ENCODE measurements at regions not wholly inside any gene's neighbourhood (a gene's known extent, or its start where the extent isn't known, plus 50 kb on each side); places are given as distances from the start of the nearest gene placed in this dataset.

- peak; percentile 72 for DNase-seq (ENCODE audit: extremely low spot score)
- Histone ChIP-seq H3K9me3 (no peaks in the 10 kb centered on the region), H3K4me1 (peaks cover 0 to 5% (median 0%) of the 10 kb centered on the region in 4 donors), H3K36me3 (no peaks in the 10 kb centered on the region), H3K4me3 (no peak overlapping the region), H3K27me3 (no peaks in the 10 kb centered on the region), H3K27ac (replicated peaks in 1 of 4) (no peak overlapping the region)
- intact Hi-C loops (cut with DNase I) = no loop called here
- TF ChIP-seq, protein P1, sequence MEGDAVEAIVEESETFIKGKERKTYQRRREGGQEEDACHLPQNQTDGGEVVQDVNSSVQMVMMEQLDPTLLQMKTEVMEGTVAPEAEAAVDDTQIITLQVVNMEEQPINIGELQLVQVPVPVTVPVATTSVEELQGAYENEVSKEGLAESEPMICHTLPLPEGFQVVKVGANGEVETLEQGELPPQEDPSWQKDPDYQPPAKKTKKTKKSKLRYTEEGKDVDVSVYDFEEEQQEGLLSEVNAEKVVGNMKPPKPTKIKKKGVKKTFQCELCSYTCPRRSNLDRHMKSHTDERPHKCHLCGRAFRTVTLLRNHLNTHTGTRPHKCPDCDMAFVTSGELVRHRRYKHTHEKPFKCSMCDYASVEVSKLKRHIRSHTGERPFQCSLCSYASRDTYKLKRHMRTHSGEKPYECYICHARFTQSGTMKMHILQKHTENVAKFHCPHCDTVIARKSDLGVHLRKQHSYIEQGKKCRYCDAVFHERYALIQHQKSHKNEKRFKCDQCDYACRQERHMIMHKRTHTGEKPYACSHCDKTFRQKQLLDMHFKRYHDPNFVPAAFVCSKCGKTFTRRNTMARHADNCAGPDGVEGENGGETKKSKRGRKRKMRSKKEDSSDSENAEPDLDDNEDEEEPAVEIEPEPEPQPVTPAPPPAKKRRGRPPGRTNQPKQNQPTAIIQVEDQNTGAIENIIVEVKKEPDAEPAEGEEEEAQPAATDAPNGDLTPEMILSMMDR (IDR thresholded peaks at IDR 0.05) = no peak
- TF ChIP-seq POLR2AphosphoS5 (IDR thresholded peaks at IDR 0.05) = no peak
- TF ChIP-seq EP300 (IDR thresholded peaks at IDR 0.05) = no peak
- no peak for TF ChIP-seq POLR2A (IDR thresholded peaks at IDR 0.05; ENCODE audit: low read depth)
- WGBS = 65% methylated on average over 5 of the region's 5 CpGs
Observed at GRCh38 chr15:69784798-69785566, 312.7 kb downstream of the TLE3 start.

GRCh38 chr15:69786136-69786701, 311.5 kb downstream of the TLE3 start:
- H3K27ac ChIP-seq (replicated peaks in 1 of 4) = no peak overlapping the region
- H3K4me3 ChIP-seq = no peak overlapping the region
- no peaks in the 10 kb centered on the region for H3K4me1 ChIP-seq
- intact Hi-C loops (cut with DNase I) = no loop called here
- H3K9me3 ChIP-seq = peaks cover 0 to 5% (median 4%) of the 10 kb centered on the region in 4 donors
- peak; percentile 77 for DNase-seq (ENCODE audit: extremely low spot score)
- WGBS = 80% methylated on average over 5 of the region's 9 CpGs
- no peaks in the 10 kb centered on the region for H3K36me3 ChIP-seq
- no peaks in the 10 kb centered on the region for H3K27me3 ChIP-seq
- TF ChIP-seq, protein P1 (IDR thresholded peaks at IDR 0.05) = no peak
- TF ChIP-seq POLR2AphosphoS5 (IDR thresholded peaks at IDR 0.05) = no peak
- no peak for TF ChIP-seq EP300 (IDR thresholded peaks at IDR 0.05)
- no peak for TF ChIP-seq POLR2A (IDR thresholded peaks at IDR 0.05; ENCODE audit: low read depth)

- 93% methylated on average over 2 of the region's 4 CpGs for WGBS
- peak; percentile 62 for DNase-seq (ENCODE audit: extremely low spot score)
- H3K27ac ChIP-seq (replicated peaks in 1 of 4) = no peak overlapping the region
- no peaks in the 10 kb centered on the region for H3K36me3 ChIP-seq
- no peak for TF ChIP-seq POLR2AphosphoS5 (IDR thresholded peaks at IDR 0.05)
- no peak for TF ChIP-seq POLR2A (IDR thresholded peaks at IDR 0.05; ENCODE audit: low read depth)
- TF ChIP-seq, protein P1 (IDR thresholded peaks at IDR 0.05) = no peak
- no peak for TF ChIP-seq EP300 (IDR thresholded peaks at IDR 0.05)
- intact Hi-C loops (cut with DNase I) = no loop called here
- H3K4me3 ChIP-seq = no peak overlapping the region
- H3K9me3 ChIP-seq = peaks cover 0 to 12% (median 11%) of the 10 kb centered on the region in 4 donors
- H3K4me1 ChIP-seq = no peaks in the 10 kb centered on the region
- no peaks in the 10 kb centered on the region for H3K27me3 ChIP-seq
Observed at GRCh38 chr15:69787791-69788190, 309.9 kb downstream of the TLE3 start.

- peak; percentile 62 for DNase-seq (ENCODE audit: extremely low spot score)
- TF ChIP-seq, protein P1 (IDR thresholded peaks at IDR 0.05) = no peak
- no peak for TF ChIP-seq POLR2AphosphoS5 (IDR thresholded peaks at IDR 0.05)
- TF ChIP-seq POLR2A (IDR thresholded peaks at IDR 0.05; ENCODE audit: low read depth) = no peak
- no peak for TF ChIP-seq EP300 (IDR thresholded peaks at IDR 0.05)
- 95% methylated on average over 3 of the region's 9 CpGs for WGBS
Observed at GRCh38 chr15:69789648-69790393, 307.9 kb downstream of the TLE3 start.

More at GRCh38 chr15:69789648-69790393, 307.9 kb downstream of the TLE3 start:
- Histone ChIP-seq H3K4me1 (peaks cover 2 to 15% (median 13%) of the 10 kb centered on the region in 4 donors), H3K36me3 (no peaks in the 10 kb centered on the region), H3K27me3 (no peaks in the 10 kb centered on the region), H3K27ac (replicated peaks in 1 of 4) (no peak overlapping the region), H3K4me3 (no peak overlapping the region), H3K9me3 (peaks cover 0 to 12% (median 11%) of the 10 kb centered on the region in 4 donors)
- intact Hi-C loops (cut with DNase I) = no loop called here

Data from esophagus muscularis mucosa (tissue), 4 donors.